ENCODE measurements at regions not wholly inside any gene's neighbourhood (a gene's known extent, or its start where the extent isn't known, plus 50 kb on each side); places are given as distances from the start of the nearest gene placed in this dataset.

- H3K4me2 ChIP-seq (ENCODE audit: control insufficient read depth, insufficient read depth): no peak overlapping the region
- H3K4me3 ChIP-seq: no peak overlapping the region
- H3K79me2 ChIP-seq (ENCODE audit: control insufficient read depth, insufficient read depth, low read length): no peaks in the 10 kb centered on the region
- H4K20me1 ChIP-seq (ENCODE audit: control insufficient read depth, insufficient read depth): no peaks in the 10 kb centered on the region
- H3K27ac ChIP-seq (ENCODE audit: control insufficient read depth, insufficient read depth): no peak overlapping the region
- H3K4me1 ChIP-seq (ENCODE audit: control insufficient read depth, insufficient read depth, low read length): no peaks in the 10 kb centered on the region
- H3K9me3 ChIP-seq (replicated peaks; ENCODE audit: control insufficient read depth, insufficient read depth, low read length): no peaks in the 10 kb centered on the region
- ChIA-PET CTCF (interaction anchor here (1.0 to 2.1 kb wide), 5 partner anchors 9 to 107 kb away, joined by 3 to 7 read pairs (median 5); no protein-coding TSS in a partner anchor), SMC1A (ENCODE audit: uncharacterized antibody, unreplicated experiment) (no interaction called here), RAD21 (ENCODE audit: unreplicated experiment) (no interaction called here), POLR2A (no interaction called here)
- no peak overlapping the region for H3K9ac ChIP-seq (ENCODE audit: control insufficient read depth, insufficient read depth, low read length)
- ATAC-seq (no peak), DNase-seq (ENCODE audit: low read depth, low spot score) (no peak), FAIRE-seq (no peak)
- 8% methylated on average over 5 of the region's 5 CpGs for WGBS (ENCODE audit: insufficient coverage, insufficient replicate concordance, low lambda C conversion rate, missing lambda C conversion rate)
- H2AFZ ChIP-seq (ENCODE audit: control insufficient read depth, low read depth, low read length): no peak overlapping the region
- no TSS peak for BruUV-seq (replicated peaks)
- H3K27me3 ChIP-seq (replicated peaks in 1 of 2; ENCODE audit: control insufficient read depth in 2 of 2, insufficient read depth in 2 of 2, low read length in 1 of 2): no peaks in the 10 kb centered on the region
- intact Hi-C loops (cut with micrococcal nuclease; ENCODE audit: unreplicated experiment): loop anchor here (2.0 kb wide), 1 partner anchor 545 kb away; no protein-coding TSS in a partner anchor
- in situ Hi-C loops (cut with MboI): no loop called here
- H3K36me3 ChIP-seq (ENCODE audit: control insufficient read depth in 2 of 2, insufficient read depth in 2 of 2, low read length in 1 of 2): no peaks in the 10 kb centered on the region
- TF ChIP-seq CREB1 (IDR thresholded peaks at IDR 0.05; ENCODE audit: low read depth): no peak
- no peak for TF ChIP-seq RAD51 (IDR thresholded peaks at IDR 0.05)
- TF ChIP-seq USF2 (IDR thresholded peaks at IDR 0.05; ENCODE audit: borderline replicate concordance, low read depth, low read length): no peak
- no peak for TF ChIP-seq ZNF207 (IDR thresholded peaks at IDR 0.05; ENCODE audit: borderline replicate concordance)
- no peak for TF ChIP-seq POLR2AphosphoS5 (IDR thresholded peaks at IDR 0.05; ENCODE audit: low read length)
- TF ChIP-seq PAX5 (IDR thresholded peaks at IDR 0.05; ENCODE audit: borderline replicate concordance, low read depth, low read length): no peak
- TF ChIP-seq TAF1 (IDR thresholded peaks at IDR 0.05; ENCODE audit: borderline replicate concordance, low read depth, low read length): no peak
- no peak for TF ChIP-seq NRF1 (conservative IDR thresholded peaks at IDR 0.05; ENCODE audit: low read depth, low read length)
- TF ChIP-seq BCL3 (IDR thresholded peaks at IDR 0.05; ENCODE audit: borderline replicate concordance, insufficient read depth, low read depth, low read length, poor library complexity, severe bottlenecking): no peak
- TF ChIP-seq, protein P1, sequence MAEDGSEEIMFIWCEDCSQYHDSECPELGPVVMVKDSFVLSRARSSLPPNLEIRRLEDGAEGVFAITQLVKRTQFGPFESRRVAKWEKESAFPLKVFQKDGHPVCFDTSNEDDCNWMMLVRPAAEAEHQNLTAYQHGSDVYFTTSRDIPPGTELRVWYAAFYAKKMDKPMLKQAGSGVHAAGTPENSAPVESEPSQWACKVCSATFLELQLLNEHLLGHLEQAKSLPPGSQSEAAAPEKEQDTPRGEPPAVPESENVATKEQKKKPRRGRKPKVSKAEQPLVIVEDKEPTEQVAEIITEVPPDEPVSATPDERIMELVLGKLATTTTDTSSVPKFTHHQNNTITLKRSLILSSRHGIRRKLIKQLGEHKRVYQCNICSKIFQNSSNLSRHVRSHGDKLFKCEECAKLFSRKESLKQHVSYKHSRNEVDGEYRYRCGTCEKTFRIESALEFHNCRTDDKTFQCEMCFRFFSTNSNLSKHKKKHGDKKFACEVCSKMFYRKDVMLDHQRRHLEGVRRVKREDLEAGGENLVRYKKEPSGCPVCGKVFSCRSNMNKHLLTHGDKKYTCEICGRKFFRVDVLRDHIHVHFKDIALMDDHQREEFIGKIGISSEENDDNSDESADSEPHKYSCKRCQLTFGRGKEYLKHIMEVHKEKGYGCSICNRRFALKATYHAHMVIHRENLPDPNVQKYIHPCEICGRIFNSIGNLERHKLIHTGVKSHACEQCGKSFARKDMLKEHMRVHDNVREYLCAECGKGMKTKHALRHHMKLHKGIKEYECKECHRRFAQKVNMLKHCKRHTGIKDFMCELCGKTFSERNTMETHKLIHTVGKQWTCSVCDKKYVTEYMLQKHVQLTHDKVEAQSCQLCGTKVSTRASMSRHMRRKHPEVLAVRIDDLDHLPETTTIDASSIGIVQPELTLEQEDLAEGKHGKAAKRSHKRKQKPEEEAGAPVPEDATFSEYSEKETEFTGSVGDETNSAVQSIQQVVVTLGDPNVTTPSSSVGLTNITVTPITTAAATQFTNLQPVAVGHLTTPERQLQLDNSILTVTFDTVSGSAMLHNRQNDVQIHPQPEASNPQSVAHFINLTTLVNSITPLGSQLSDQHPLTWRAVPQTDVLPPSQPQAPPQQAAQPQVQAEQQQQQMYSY (CRISPR knock-in tag; IDR thresholded peaks at IDR 0.05): no peak
- TF ChIP-seq HSF1 (IDR thresholded peaks at IDR 0.05; ENCODE audit: low read depth, low read length): no peak
- no peak for TF ChIP-seq POLR2A (IDR thresholded peaks at IDR 0.05; ENCODE audit: low read depth, low read length)
- TF ChIP-seq ZBTB11 (CRISPR knock-in tag; IDR thresholded peaks at IDR 0.05): no peak
These were observed 161.7 kb downstream of the SMARCA1 start for GRCh38 chrX:129361576-129361975.
